HG03064 (cell line): ENCODE measurements at regions not wholly inside any gene's neighbourhood (a gene's known extent, or its start where the extent isn't known, plus 50 kb on each side); places are given as distances from the start of the nearest gene placed in this dataset.
"Not testable (repeated sequence)": the region's sequence is repeated elsewhere in the genome, so short reads cannot be mapped to it uniquely, and the experiment has no call there.

ENCODE experiments used
- ATAC-seq: cut with Tn5 transposase; IDR thresholded peaks from one replicate; pipeline ENCODE4 v1.9.1; 2021; ENCODE audit warnings: low read depth; ENCODE audit not compliant: unreplicated experiment

GRCh38 chr5:30405821-30406220 lies 787.7 kb upstream of the CDH6 start:
- no peak for ATAC-seq

- no peak for ATAC-seq
Observed at GRCh38 chr5:30401479-30402058, 791.9 kb upstream of the CDH6 start.

- ATAC-seq, result no peak
Observed at GRCh38 chr5:30398423-30398822, 795.1 kb upstream of the CDH6 start.

GRCh38 chr5:30392897-30393296 lies 800.6 kb upstream of the CDH6 start:
- no peak for ATAC-seq

- no peak for ATAC-seq
Observed at GRCh38 chr5:30390095-30390494, 803.4 kb upstream of the CDH6 start.

GRCh38 chr5:30387974-30388632 lies 805.4 kb upstream of the CDH6 start:
- no peak for ATAC-seq

- no peak for ATAC-seq
Observed at GRCh38 chr5:30385754-30386153, 807.7 kb upstream of the CDH6 start.

GRCh38 chr5:30384171-30384570 lies 809.3 kb upstream of the CDH6 start:
- no peak for ATAC-seq

GRCh38 chr5:30380228-30380627 lies 813.3 kb upstream of the CDH6 start:
- no peak for ATAC-seq

GRCh38 chr5:30376848-30377247 lies 816.6 kb upstream of the CDH6 start:
- no peak for ATAC-seq

GRCh38 chr5:30368064-30368463 lies 825.4 kb upstream of the CDH6 start:
- no peak for ATAC-seq

- ATAC-seq, result not testable (repeated sequence)
Observed at GRCh38 chr5:30365031-30365430, 828.5 kb upstream of the CDH6 start.

- ATAC-seq, result no peak
Observed at GRCh38 chr5:30357371-30357770, 836.1 kb upstream of the CDH6 start.

- ATAC-seq, result no peak
Observed at GRCh38 chr5:30355675-30356074, 837.8 kb upstream of the CDH6 start.

- ATAC-seq, result no peak
Observed at GRCh38 chr5:30347858-30348257, 845.6 kb upstream of the CDH6 start.

- ATAC-seq, result not testable (repeated sequence)
Observed at GRCh38 chr5:30345539-30346345, 847.7 kb upstream of the CDH6 start.

- ATAC-seq, result no peak
Observed at GRCh38 chr5:30343707-30344106, 849.8 kb upstream of the CDH6 start.

GRCh38 chr5:30341466-30341865 lies 852.0 kb upstream of the CDH6 start:
- no peak for ATAC-seq

- no peak for ATAC-seq
Observed at GRCh38 chr5:30337084-30337573, 856.4 kb upstream of the CDH6 start.

GRCh38 chr5:30331534-30331933 lies 862.0 kb upstream of the CDH6 start:
- ATAC-seq, result no peak

- ATAC-seq, result no peak
Observed at GRCh38 chr5:30325795-30326194, 867.7 kb upstream of the CDH6 start.

- no peak for ATAC-seq
Observed at GRCh38 chr5:30324083-30324482, 869.4 kb upstream of the CDH6 start.
